Stimulated activated CD4-positive, alpha-beta T cell treated with anti-CD3 and anti-CD28 coated beads, TNF-alpha, amount 100 ng/mL, for 4 hours (primary cell): ENCODE measurements at regions not wholly inside any gene's neighbourhood (a gene's known extent, or its start where the extent isn't known, plus 50 kb on each side); places are given as distances from the start of the nearest gene placed in this dataset.

Source experiments
- DNase-seq, 3 experiments: peaks; one replicate each; pipeline ENCODE4 v3.0.0-alpha.2; 2020; ENCODE audit warnings: low read depth in 3 of 3

GRCh38 chr2:43171789-43172188 is 54.6 kb downstream of the ZFP36L2 start:
- no peak for DNase-seq

- DNase-seq = no peak
Observed at GRCh38 chr2:43170405-43171105, 55.9 kb downstream of the ZFP36L2 start.

GRCh38 chr2:43169987-43170386 is 56.4 kb downstream of the ZFP36L2 start:
- peak in 2 of 3 experiments; percentile 40 to 46 for DNase-seq

GRCh38 chr2:43169099-43169945 is 57.1 kb downstream of the ZFP36L2 start:
- DNase-seq = no peak

- no peak for DNase-seq
Observed at GRCh38 chr2:43168016-43168369, 58.4 kb downstream of the ZFP36L2 start.

GRCh38 chr2:43165378-43166069 is 60.9 kb downstream of the ZFP36L2 start:
- DNase-seq = no peak

GRCh38 chr2:43164686-43165085 is 61.7 kb downstream of the ZFP36L2 start:
- DNase-seq = no peak

- no peak for DNase-seq
Observed at GRCh38 chr2:43163584-43164270, 62.7 kb downstream of the ZFP36L2 start.

GRCh38 chr2:43162511-43162776 is 64.0 kb downstream of the ZFP36L2 start:
- DNase-seq = no peak

- DNase-seq = no peak
Observed at GRCh38 chr2:43161650-43162510, 64.5 kb downstream of the ZFP36L2 start.

- no peak for DNase-seq
Observed at GRCh38 chr2:43160778-43161177, 65.6 kb downstream of the ZFP36L2 start.

GRCh38 chr2:43159797-43160196 is 66.6 kb downstream of the ZFP36L2 start:
- DNase-seq = no peak

- peak in 1 of 3 experiments; percentile 30 for DNase-seq
Observed at GRCh38 chr2:43158259-43158880, 68.0 kb downstream of the ZFP36L2 start.

GRCh38 chr2:43157506-43158246 is 68.7 kb downstream of the ZFP36L2 start:
- no peak for DNase-seq

- DNase-seq = no peak
Observed at GRCh38 chr2:43155851-43156411, 70.5 kb downstream of the ZFP36L2 start.

GRCh38 chr2:43154685-43155084 is 71.7 kb downstream of the ZFP36L2 start:
- no peak for DNase-seq

- no peak for DNase-seq
Observed at GRCh38 chr2:43152741-43153647, 73.4 kb downstream of the ZFP36L2 start.

GRCh38 chr2:43152186-43152585 is 74.2 kb downstream of the ZFP36L2 start:
- DNase-seq = no peak
